Mucosa of descending colon (tissue), 3 donors: ENCODE measurements at regions not wholly inside any gene's neighbourhood (a gene's known extent, or its start where the extent isn't known, plus 50 kb on each side); places are given as distances from the start of the nearest gene placed in this dataset.

Experiments
- ATAC-seq: fragments of 200-7000 bp; cut with Tn5 transposase; one replicate; pipeline ENCODE4 v1.9.1; 2020; ENCODE audit warnings: mild to moderate bottlenecking, moderate library complexity
- DNase-seq, 3 donors: peaks; one replicate each; pipeline ENCODE4 v3.0.0-alpha.2; 2020
- H3K36me3 ChIP-seq: fragments of 200-600 bp; one replicate; pipeline ENCODE4 v1.8.0; 2021; ENCODE audit warnings: low read depth, mild to moderate bottlenecking
- H3K4me1 ChIP-seq: fragments of 200-600 bp; one replicate; pipeline ENCODE4 v1.8.0; 2021; ENCODE audit warnings: low read depth, mild to moderate bottlenecking
- H3K4me3 ChIP-seq: fragments of 200-600 bp; one replicate; pipeline ENCODE4 v1.8.0; 2021; ENCODE audit warnings: mild to moderate bottlenecking
- H3K9me3 ChIP-seq: fragments of 200-600 bp; one replicate; pipeline ENCODE4 v1.8.0; 2021; ENCODE audit warnings: mild to moderate bottlenecking
- CTCF ChIP-seq: fragments of 200-600 bp; IDR thresholded peaks from one replicate; pipeline ENCODE4 v1.8.0; 2022; ENCODE audit warnings: antibody characterized with exemption, mild to moderate bottlenecking
- intact Hi-C, 2 donors: fragments of 100-400 bp; cut with DNase I in 1 of 2; cut with micrococcal nuclease in 1 of 2; formaldehyde crosslinking; loops; one replicate each; pipeline versions ENCODE4 v1.11.0 to v1.11.1; 2022; cut with DNase I, micrococcal nuclease
- donor health status: DM: no; HTN: no; CAD: no; lungs with moderate emphysema.
- donor health status: DM: no; HTN: no; CAD: no.
- donor health status: DM: no; HTN: yes; CAD: no.

- no peak for TF ChIP-seq CTCF
- DNase-seq (no peak), ATAC-seq (no peak)
- intact Hi-C loops: no loop called here
- Histone ChIP-seq H3K36me3 (no peaks in the 10 kb centered on the region), H3K4me1 (no peaks in the 10 kb centered on the region), H3K4me3 (no peak overlapping the region), H3K9me3 (no peaks in the 10 kb centered on the region)
Measured at GRCh38 chr4:38591617-38592337, 72.2 kb upstream of the KLF3 start.

GRCh38 chr4:38598489-38598888 lies 65.5 kb upstream of the KLF3 start:
- intact Hi-C loops: no loop called here
- TF ChIP-seq CTCF: no peak

GRCh38 chr4:38600575-38600974 lies 63.4 kb upstream of the KLF3 start:
- H3K36me3 ChIP-seq: no peaks in the 10 kb centered on the region
- intact Hi-C loops: no loop called here
- DNase-seq (no peak), ATAC-seq (peak; percentile 92)
- TF ChIP-seq CTCF: no peak
- H3K4me1 ChIP-seq: peaks cover 1% of the 10 kb centered on the region
- H3K4me3 ChIP-seq: no peak overlapping the region
- H3K9me3 ChIP-seq: no peaks in the 10 kb centered on the region

More at GRCh38 chr4:38598489-38598888, 65.5 kb upstream of the KLF3 start:
- H3K4me3 ChIP-seq: no peak overlapping the region
- DNase-seq (no peak), ATAC-seq (no peak)
- H3K9me3 ChIP-seq: no peaks in the 10 kb centered on the region
- H3K4me1 ChIP-seq: no peaks in the 10 kb centered on the region
- H3K36me3 ChIP-seq: no peaks in the 10 kb centered on the region

GRCh38 chr4:38601244-38601915 lies 62.6 kb upstream of the KLF3 start:
- H3K36me3 ChIP-seq: no peaks in the 10 kb centered on the region
- intact Hi-C loops: no loop called here
- TF ChIP-seq CTCF: no peak
- no peak overlapping the region for H3K4me3 ChIP-seq
- no peak for DNase-seq
- H3K4me1 ChIP-seq: peaks cover 9% of the 10 kb centered on the region
- ATAC-seq: peak; percentile 49
- no peaks in the 10 kb centered on the region for H3K9me3 ChIP-seq

GRCh38 chr4:38601916-38602291 lies 62.1 kb upstream of the KLF3 start:
- H3K9me3 ChIP-seq: no peaks in the 10 kb centered on the region
- no peak for DNase-seq
- no peaks in the 10 kb centered on the region for H3K36me3 ChIP-seq
- TF ChIP-seq CTCF: no peak
- no peak overlapping the region for H3K4me3 ChIP-seq
- intact Hi-C loops: no loop called here
- ATAC-seq: no peak
- H3K4me1 ChIP-seq: peaks cover 9% of the 10 kb centered on the region
